GM04504 (cell line): ENCODE measurements at regions not wholly inside any gene's neighbourhood (a gene's known extent, or its start where the extent isn't known, plus 50 kb on each side); places are given as distances from the start of the nearest gene placed in this dataset.

Experiments used
- DNase-seq: peaks from one replicate; pipeline ENCODE4 v3.0.0-alpha.2; 2012; ENCODE audit warnings: low read depth

DNA sequence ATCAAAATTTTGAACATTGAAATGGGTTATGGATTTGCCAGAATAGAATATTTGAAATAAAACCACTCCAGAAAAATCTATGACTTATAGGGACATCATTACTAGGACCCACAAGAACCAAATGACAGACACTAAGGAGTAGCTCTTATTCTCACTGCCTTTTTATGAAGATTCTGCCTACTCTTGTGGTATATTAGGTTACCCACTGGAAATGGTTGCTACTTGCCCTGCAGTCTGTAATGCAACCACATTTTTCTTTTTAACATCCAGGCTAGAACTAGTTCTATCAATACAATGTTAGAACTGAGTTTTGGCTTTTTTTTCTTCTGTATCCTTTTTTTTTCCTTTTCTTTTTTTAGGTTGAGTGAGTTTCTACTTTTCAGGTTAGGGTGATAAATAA is 158.9 kb downstream of the PPP1R2C start:
- DNase-seq, result no peak

GRCh38 chrX:42616981-42617380 is 161.0 kb downstream of the PPP1R2C start:
- DNase-seq, result no peak

- no peak for DNase-seq
Observed at GRCh38 chrX:42615161-42615563, 162.8 kb downstream of the PPP1R2C start.

- no peak for DNase-seq
Observed at GRCh38 chrX:42606591-42606990, 171.4 kb downstream of the PPP1R2C start.

GRCh38 chrX:42604302-42604701 is 173.7 kb downstream of the PPP1R2C start:
- DNase-seq, result no peak

DNA sequence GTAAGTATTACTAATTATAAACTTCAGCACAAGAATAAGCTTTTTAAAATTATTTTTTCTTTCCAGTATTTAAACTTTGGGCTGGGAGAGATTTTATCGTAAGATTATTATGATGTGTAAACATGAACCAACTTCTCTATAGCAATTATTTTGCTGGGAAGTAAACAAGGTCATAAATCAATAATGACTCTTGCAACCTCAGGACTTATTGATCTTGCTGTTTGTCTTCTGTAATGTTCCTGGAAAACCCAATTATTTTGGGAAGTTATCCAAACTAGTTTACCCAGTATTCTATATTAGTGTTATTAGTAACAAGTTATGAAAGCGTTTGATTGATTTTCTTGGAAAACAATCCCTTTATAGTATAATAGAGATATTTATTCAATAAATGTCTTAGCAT is 174.9 kb downstream of the PPP1R2C start:
- no peak for DNase-seq

DNA sequence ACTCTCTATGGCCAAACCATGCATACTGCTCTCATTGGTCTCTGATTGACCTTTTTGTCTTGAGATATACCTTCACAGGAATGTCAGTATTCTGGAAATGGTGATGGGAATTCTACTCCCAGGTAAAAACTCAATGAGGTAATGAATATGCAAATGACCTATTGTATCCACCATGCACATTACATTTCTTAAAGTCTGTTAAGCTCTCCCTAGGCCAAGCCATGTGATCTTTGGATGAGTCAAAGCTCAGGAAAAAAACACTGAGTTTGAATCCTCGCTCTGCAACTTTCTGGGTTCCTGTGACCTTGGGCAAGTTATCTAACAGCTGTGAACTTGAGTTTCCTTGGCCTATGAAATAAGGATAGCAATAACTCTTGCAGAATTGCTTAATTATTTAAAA is 175.4 kb downstream of the PPP1R2C start:
- no peak for DNase-seq

DNA sequence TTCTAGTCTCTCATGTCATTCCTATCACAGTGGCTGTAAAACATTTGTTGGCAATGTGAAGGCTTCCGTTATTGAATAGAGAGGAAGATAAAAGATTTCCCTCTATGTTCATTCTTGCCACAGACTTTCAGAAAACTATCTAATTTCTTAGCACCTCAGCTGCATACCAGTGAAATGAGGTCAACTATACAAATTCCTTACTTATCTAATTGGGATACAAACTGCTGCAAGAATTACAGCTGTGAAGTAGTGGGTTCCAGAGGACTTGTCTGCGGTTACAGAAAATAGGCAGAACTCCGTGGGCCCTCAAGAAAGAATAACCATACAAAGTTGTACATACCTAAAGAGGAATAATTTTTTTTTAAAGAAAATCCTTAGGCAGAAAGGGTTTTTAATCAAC is 175.8 kb downstream of the PPP1R2C start:
- no peak for DNase-seq

DNA sequence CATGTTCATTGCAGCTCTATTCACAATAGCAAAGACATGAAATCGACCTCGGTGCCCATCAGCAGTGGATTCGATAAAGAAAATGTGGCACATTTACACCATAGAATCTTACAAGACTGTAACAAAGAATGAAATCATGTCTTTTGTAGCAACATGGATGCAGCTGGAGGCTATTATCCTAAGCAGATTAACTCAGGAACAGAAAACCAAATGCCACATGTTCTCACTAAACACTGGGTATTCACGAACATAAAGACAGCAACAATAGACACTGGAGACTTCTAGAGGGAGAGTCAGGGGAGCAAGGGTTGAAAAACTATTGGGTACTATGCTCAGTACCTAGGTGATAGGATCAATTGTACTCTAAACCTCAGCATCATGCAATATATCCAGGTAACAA is 180.5 kb downstream of the PPP1R2C start:
- DNase-seq, result no peak

DNA sequence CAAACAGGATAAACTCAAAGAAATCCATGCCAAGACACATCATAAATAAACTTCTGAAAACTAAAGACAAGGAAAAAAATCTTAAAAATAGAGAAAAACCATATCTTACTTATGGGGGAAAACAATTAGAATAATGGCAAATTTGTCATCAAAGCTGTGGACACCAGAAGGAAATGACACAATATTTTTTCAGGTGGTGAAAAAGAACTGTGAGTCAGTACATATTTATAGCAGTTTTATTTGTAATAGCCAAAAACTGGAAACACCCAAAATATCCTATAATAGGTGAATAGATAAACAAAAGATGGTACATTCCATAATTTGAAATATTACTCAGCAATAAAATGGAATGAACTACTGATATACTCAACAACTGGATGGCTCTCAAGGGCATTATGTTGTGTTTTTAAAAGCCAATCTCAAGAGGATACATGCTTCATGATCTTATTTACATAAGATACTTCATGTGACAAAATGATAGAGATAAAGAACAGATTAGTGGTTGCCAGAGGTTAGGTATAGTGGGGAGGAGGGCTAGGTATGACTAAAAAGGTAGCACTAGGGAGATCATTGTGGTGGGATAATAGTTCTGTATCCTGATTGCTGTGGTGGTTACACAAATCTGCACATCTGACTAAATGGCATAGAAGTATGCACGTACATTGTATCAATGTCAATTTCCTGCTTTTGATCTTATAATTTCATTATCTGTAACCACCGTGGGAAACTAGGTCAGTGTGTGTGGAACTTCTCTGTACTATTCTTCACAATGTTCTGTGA is 191.9 kb downstream of the PPP1R2C start:
- DNase-seq, result no peak

DNA sequence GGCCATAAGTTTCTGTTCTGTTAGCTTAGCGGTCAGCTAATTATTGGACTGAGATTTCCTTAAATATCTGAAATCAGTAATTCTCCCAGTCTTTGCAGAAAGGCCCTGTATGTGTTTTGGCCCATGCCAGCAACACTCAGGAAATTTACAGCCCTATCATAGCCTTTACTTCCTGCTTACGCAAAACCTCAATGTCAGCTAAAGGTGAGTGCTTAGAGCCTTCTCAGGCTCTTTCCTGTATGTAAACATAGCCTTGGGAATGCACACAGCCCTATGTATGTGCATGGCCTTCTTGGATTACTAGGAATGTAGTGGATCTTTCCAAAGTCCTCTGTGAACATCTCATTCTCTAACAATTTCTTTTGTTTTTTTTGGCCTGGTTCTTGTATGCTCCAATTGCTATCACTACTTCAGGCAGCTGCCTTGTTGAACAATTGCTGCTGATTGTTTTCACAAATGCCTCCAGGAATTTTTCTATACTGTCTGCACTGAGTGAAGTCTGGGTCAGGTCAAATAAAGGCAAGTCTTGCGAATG is 200.0 kb downstream of the PPP1R2C start:
- no peak for DNase-seq

- no peak for DNase-seq
Observed at GRCh38 chrX:42567268-42567667, 210.7 kb downstream of the PPP1R2C start.

GRCh38 chrX:42565739-42566138 is 212.2 kb downstream of the PPP1R2C start:
- no peak for DNase-seq

- DNase-seq, result no peak
Observed at GRCh38 chrX:42546800-42547199, 231.2 kb downstream of the PPP1R2C start.

DNA sequence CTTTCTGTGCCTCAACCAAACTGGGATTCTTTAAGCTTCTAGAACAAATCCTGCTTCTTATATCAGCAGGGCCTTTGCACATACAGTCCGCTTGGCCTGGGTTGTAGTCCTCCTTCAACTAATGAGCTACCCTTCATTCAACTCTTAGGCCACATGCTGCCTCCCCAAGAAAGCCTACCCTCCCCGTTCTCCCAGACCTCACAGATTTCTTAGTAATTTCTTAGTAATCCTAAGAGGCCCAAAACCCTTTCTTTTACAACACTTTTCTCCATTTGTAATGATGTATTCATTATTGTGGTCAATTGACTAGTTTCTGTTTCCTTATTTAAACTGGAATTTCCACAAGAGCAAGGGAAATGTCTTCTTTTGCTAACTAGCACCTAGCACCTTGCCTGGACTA is 233.1 kb downstream of the PPP1R2C start:
- no peak for DNase-seq

GRCh38 chrX:42541554-42541953 is 236.4 kb downstream of the PPP1R2C start:
- no peak for DNase-seq

GRCh38 chrX:42540146-42540545 is 237.8 kb downstream of the PPP1R2C start:
- no peak for DNase-seq

- DNase-seq, result no peak
Observed at GRCh38 chrX:42538405-42538804, 239.6 kb downstream of the PPP1R2C start.

DNA sequence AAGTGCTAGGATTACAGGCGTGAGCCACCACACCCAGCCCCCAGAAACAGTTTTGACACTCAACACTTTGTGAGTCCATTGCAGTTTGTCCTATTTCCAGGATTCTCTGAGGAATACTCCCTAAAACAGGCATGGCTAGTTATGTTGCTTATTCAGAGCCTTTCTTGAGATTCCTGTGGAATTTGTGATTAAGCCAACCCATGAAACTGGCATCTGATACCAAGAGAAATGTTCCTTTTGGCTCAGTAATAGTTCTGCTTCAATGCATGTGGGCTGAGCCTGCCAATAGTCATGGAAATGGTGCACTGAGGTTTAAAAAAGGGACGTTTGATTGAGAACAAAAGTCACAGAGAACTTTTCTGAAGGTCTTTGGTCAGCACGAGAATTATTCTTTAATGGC is 241.7 kb downstream of the PPP1R2C start:
- no peak for DNase-seq

GRCh38 chrX:42535233-42535632 is 242.7 kb downstream of the PPP1R2C start:
- no peak for DNase-seq

GRCh38 chrX:42533761-42534160 is 244.2 kb downstream of the PPP1R2C start:
- DNase-seq, result no peak

GRCh38 chrX:42531441-42531840 is 246.5 kb downstream of the PPP1R2C start:
- DNase-seq, result no peak

GRCh38 chrX:42530027-42530426 is 247.9 kb downstream of the PPP1R2C start:
- DNase-seq, result peak; percentile 54

GRCh38 chrX:42524379-42524778 is 253.6 kb downstream of the PPP1R2C start:
- peak; percentile 38 for DNase-seq
